ENCODE measurements at regions not wholly inside any gene's neighbourhood (a gene's known extent, or its start where the extent isn't known, plus 50 kb on each side); places are given as distances from the start of the nearest gene placed in this dataset.

DNA sequence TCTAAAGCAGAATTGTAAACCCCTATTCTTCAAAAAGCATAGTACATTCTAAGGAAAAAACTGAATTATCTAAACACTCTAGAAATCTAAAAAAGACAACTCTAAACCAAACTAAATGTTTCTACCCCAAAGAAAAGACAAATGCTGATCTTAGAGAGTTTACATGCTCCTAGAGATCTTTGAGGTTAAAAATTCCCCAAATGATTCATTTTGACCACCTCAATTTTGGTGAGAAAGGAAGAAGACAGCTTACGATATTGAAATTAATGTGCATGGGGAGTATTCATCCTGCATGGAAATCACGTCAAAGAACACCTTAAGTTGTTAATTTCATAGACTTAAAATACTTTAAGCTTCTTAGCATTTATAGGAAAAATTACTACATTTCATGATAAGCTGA, 377.8 kb upstream of the RUNX1 start:
- no peak overlapping the region for H3K4me3 ChIP-seq (replicated peaks in 1 of 3)

GRCh38 chr21:35426469-35426868, 377.4 kb upstream of the RUNX1 start:
- Histone ChIP-seq H3K27ac (no peak overlapping the region), H3K36me3 (no peaks in the 10 kb centered on the region), H3K4me1 (no peaks in the 10 kb centered on the region), H3K9me3 (no peaks in the 10 kb centered on the region), H3K27me3 (no peaks in the 10 kb centered on the region), H3K4me3 (replicated peaks in 1 of 3) (no peak overlapping the region)
- intact Hi-C loops (cut with DNase I), result no loop called here
- WGBS, 2 donors, result 63 to 68% methylated on average over 3 of the region's 3 CpGs
- TF ChIP-seq POLR2A (IDR thresholded peaks at IDR 0.05) (no peak), CTCF (IDR thresholded peaks at IDR 0.05) (no peak)
- DNase-seq, result no peak

More for the DNA sequence above, 377.8 kb upstream of the RUNX1 start:
- Histone ChIP-seq H3K4me1 (no peaks in the 10 kb centered on the region), H3K27ac (no peak overlapping the region), H3K36me3 (no peaks in the 10 kb centered on the region), H3K9me3 (no peaks in the 10 kb centered on the region), H3K27me3 (no peaks in the 10 kb centered on the region)
- WGBS, 2 donors, result 90 to 92% methylated on average over 2 of the region's 2 CpGs
- intact Hi-C loops (cut with DNase I), result no loop called here
- DNase-seq, result no peak
- no peak for TF ChIP-seq CTCF (IDR thresholded peaks at IDR 0.05)

DNA sequence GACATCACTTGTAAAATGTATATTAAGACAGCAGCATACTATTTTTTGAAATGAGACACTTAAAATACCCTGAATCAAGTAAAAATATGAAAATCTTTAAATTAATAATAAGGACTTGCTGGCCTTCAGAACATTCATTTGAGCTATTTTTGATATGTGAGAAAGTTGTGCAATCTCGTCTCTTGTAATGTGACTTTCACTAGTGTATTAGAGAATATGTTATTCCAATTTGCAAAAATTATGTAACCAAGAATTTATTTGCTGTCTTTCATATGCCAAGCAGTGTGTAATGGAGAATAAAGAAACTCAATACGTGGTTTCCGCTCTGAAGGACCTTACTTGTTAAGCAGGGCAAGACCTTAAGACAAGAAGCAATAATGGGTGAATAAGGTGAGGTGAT, 375.0 kb upstream of the RUNX1 start:
- H3K27ac ChIP-seq, result no peak overlapping the region

GRCh38 chr21:35423709-35424108, 374.6 kb upstream of the RUNX1 start:
- no peak for TF ChIP-seq CTCF (IDR thresholded peaks at IDR 0.05)
- no peak for TF ChIP-seq POLR2A (IDR thresholded peaks at IDR 0.05)
- Histone ChIP-seq H3K27me3 (no peaks in the 10 kb centered on the region), H3K36me3 (no peaks in the 10 kb centered on the region), H3K4me3 (replicated peaks in 1 of 3) (no peak overlapping the region), H3K4me1 (no peaks in the 10 kb centered on the region), H3K27ac (no peak overlapping the region), H3K9me3 (no peaks in the 10 kb centered on the region)
- WGBS, 2 donors, result 82 to 86% methylated on average over 1 of the region's 1 CpG
- intact Hi-C loops (cut with DNase I), result no loop called here
- no peak for DNase-seq

More for the DNA sequence above, 375.0 kb upstream of the RUNX1 start:
- no peak for DNase-seq
- no peak overlapping the region for H3K4me3 ChIP-seq (replicated peaks in 1 of 3)
- H3K4me1 ChIP-seq, result no peaks in the 10 kb centered on the region
- H3K9me3 ChIP-seq, result no peaks in the 10 kb centered on the region
- H3K36me3 ChIP-seq, result no peaks in the 10 kb centered on the region
- TF ChIP-seq CTCF (IDR thresholded peaks at IDR 0.05) (no peak), POLR2A (IDR thresholded peaks at IDR 0.05) (no peak)
- intact Hi-C loops (cut with DNase I), result no loop called here
- H3K27me3 ChIP-seq, result no peaks in the 10 kb centered on the region
- 80 to 92% methylated on average over 3 of the region's 3 CpGs for WGBS, 2 donors

DNA sequence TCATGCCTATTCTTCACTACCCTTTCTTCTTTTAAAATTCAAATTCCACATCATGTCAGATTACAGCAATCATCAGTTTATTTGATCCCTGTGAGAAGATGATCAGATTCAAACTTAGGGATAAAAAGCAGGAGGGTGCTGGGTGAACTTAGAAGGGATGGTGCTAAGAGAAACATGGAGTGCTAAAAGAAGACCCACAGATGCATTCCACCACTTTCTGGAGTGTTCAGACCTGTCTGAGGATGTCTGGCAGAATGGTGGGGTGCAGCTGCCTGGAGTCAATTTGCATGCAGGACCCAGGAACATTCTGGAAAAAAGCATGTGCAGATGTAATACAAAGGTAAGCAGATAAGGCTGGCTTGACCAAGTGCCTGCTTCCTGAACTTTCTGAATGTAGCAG, 372.9 kb upstream of the RUNX1 start:
- Histone ChIP-seq H3K27me3 (no peaks in the 10 kb centered on the region), H3K27ac (no peak overlapping the region), H3K9me3 (no peaks in the 10 kb centered on the region), H3K4me1 (no peaks in the 10 kb centered on the region), H3K36me3 (no peaks in the 10 kb centered on the region), H3K4me3 (replicated peaks in 1 of 3) (no peak overlapping the region)
- intact Hi-C loops (cut with DNase I), result no loop called here
- no peak for DNase-seq
- no peak for TF ChIP-seq POLR2A (IDR thresholded peaks at IDR 0.05)
- TF ChIP-seq CTCF (IDR thresholded peaks at IDR 0.05), result no peak

Measured in thyroid gland (tissue), 4 donors.